ENCODE measurements at regions not wholly inside any gene's neighbourhood (a gene's known extent, or its start where the extent isn't known, plus 50 kb on each side); places are given as distances from the start of the nearest gene placed in this dataset.

DNA sequence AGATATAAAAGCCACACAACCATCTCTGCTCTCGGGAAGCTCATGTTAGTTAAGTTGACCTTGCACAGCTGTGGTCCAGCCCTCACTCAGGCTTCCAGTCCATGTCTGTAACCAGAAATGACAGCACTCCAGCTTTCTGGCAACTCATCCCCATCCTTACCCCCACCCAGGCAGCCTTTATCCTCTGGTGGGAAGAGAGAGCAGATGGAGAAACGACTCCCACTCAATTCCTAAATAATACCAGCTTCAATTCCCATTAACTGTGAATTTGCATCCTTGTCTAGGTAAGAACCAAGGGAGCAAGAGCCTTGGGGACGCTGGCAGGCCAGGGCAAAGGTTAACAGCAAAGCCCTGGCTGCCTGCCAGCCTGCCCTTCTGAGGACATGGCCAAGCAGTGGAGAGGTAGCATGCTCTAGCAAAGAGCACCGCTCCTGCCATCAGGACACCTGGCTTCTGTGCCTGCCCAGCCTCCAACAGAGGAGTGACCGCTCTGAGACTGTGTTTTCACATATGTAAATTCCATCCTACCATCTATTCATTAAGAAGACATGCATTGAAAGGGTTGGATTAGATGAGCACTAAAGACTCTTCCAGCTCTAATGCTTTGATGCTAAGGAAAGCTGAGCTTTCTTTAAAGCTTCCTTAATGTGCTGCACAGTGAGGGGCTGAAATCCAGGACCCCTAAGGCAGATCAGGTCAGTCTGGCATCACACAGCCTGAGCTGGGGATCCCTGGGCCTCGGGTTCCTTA lies 236.1 kb downstream of the GRIN2B start:
- no peak for DNase-seq

- peak; percentile 22 for DNase-seq
These were observed 236.8 kb downstream of the GRIN2B start for GRCh38 chr12:13744561-13744960.

GRCh38 chr12:13740149-13740545 lies 241.3 kb downstream of the GRIN2B start:
- DNase-seq: no peak

GRCh38 chr12:13735734-13736133 lies 245.7 kb downstream of the GRIN2B start:
- no peak for DNase-seq

GRCh38 chr12:13734584-13735152 lies 246.7 kb downstream of the GRIN2B start:
- no peak for DNase-seq

- DNase-seq: no peak
These were observed 253.7 kb downstream of the GRIN2B start for GRCh38 chr12:13727707-13728195.

DNA sequence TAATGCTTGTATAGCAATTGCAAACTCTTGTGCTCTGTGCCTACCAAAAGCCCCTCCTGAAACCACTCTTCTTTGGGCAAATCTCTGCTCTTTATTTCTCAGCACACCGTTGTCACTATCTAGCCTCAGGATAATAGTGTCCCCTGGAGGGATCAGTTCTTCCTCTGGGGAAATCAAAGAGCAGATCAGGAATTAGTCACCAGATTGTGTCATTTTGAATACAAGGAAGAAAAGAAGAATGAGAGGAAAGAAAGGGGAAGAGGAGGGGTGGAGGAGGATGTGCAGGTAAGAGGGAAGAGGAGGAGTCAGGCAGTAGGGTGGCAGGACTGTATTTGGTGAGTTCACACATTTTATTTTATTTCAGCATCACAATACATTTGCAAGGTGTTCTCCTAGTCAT lies 256.4 kb downstream of the GRIN2B start:
- DNase-seq: no peak

DNA sequence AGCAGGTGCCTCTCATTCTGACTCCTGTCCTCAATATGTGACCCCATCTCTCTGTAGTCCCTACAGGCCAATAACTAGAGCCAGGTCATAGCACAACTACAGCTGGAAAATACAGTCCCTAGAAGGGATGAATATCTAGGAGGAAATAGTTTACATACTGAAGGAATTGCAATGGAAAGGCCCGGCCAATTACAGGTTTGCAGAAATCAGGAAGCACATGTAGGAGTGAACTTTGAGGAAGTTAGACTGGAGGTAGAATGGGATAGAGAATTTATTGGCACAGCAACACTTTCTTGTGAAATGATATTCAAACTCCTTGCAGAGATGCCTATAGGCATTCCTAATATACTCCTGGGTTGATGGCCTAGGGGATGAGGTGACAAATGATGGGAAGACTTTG lies 257.3 kb downstream of the GRIN2B start:
- no peak for DNase-seq

DNA sequence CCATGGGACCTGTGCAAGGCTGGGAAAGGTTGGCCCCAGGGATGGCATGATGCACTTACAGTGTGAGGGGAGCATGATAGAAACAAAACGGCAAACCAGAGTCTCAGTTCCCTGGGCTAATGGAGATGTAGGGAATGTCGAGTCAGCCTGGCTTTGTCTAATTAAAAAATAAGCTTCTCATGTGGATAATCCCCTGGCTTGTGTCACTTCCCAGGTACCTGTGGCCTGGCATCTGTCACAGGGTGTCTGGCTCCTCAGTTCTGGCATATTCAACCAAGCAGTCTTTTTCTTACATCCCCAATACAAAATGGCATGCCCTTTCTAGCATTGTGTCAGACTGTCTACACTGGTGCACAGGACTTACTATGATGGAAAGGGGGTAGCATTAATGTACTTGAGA lies 261.4 kb downstream of the GRIN2B start:
- no peak for DNase-seq

DNA sequence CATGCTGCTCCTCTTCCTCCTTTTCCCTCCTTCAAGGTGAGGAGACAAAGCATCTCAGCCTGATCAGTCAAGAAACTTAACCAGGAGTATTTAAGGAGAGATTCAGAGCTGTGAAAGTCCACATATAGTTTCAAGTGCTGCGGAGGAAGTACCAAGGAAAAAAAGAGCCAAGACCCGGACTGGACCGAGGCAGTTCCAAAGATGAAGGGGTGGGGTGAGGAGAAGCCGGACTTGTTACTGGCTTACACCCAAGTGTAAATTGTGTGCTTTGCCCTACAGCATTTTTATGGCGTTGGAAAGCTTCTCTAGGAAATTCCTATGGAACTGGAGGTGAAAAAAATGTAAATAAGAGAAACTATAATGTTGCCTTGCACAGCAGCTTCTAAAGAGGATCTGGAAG lies 263.1 kb downstream of the GRIN2B start:
- no peak for DNase-seq

DNA sequence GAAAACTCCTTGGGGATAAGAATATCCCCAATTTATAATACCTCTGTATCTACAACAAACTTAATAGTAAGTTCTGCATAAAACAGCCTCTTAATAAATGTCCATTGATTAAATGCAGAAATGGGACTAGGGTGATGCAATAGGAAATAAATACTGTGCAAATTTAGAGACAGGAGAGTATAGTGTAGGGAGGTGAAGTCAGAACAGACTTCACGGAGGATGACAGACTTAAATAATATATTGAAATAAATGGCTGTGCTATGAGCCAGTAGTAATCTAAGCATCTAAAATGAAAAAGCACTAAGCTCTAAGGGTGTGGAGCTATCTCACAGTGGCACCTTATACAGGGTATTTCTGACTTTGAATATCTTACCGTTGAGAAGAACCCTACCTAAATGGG lies 265.3 kb downstream of the GRIN2B start:
- no peak for DNase-seq

DNA sequence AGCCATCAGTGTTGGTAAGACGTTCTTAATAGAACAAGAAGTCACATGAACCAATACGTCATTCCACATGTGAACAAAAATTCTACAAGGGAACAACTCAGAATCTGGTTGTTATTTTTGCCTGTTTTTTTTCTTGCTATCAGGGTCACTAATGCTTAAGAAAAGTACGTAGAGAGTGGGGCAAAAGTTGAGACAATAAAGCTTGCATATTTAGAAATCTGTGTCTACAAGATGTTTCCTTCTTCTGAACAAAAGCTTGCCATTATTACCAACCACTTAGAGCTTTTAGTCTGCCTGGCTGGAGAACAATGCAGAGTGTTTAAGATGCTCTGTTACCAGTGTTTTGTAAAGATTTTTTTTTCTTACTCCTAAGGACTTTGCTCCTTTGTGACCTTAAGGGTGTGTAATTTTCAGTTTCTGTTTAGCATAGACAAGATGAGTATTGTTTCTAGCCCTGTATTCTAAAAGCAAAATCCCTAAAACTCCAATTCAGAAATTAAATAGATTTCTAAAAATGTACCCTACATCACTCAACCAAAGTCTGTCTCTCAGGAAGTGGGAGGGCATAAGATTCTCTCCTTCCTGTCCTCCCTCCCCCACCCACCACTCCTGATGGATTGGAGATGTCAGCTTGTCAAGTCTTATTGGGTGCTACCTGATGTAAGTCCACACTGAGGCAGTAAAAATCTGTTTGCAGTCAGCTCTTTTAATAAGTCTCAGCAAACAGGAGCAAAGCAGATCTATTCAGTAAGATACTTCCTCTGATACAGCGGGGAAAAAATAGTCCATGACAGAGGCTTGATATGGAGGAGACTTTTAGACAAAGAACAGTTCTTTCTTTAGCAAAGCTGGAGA lies 267.6 kb downstream of the GRIN2B start:
- no peak for DNase-seq

DNA sequence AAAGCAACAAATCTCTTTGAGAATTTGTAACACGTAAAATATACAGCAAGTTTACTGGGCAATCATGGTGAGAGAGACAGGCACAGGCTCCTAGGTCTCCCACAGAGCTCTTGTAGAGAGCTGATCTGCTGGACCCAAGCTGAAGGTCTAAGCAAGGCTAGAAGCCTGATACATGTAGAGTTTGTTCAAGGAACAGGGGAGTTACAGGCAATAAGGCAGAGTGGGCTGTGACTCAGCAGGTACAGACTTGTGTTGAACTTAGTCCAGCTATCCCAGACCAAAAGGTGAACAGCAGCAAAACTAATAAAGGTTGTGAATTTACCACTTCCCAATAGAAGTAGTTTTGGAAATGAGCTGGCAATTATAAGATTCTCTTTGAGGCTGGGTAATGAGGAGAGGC lies 273.6 kb downstream of the GRIN2B start:
- no peak for DNase-seq

- no peak for DNase-seq
These were observed 279.0 kb downstream of the GRIN2B start for GRCh38 chr12:13702381-13702780.

DNA sequence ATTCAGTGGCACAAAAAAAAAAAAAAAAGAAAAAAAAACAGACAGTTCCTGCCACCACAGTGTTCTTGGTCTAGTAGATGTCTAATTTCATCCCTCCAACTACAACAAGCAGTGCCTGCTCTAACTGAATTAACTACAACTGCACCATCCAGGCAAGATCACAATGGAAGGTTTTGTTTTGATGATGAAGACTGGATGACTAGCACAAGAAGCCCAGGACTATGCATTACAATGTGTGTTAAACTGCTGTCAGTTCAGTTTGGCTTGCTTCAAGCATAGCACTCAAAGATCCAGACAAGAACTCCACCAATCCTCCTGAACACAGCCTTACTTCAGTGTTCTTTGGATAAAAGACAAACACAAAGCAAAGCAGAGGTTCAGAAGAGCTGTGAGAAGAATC lies 279.9 kb downstream of the GRIN2B start:
- no peak for DNase-seq

GRCh38 chr12:13697973-13698372 lies 283.4 kb downstream of the GRIN2B start:
- DNase-seq: no peak

DNA sequence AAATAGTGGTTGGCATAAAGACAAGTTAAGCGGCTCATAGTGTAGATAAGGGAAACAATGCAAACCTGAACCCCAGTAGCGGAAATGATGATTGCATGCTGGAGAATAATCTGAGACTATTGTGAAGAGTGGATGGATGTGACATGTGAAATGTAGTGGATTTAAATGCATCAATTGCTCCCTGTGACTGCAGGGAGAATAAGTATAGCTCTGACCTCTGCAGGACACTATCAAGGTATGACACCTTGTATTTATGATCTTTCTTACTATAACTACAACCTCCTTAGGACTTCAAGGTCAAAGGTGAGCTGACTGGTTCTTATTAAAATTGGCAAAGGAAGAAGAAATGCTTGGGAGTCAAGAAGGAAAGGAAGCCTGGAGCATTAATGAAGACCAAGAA lies 285.6 kb downstream of the GRIN2B start:
- DNase-seq: no peak

- DNase-seq: no peak
These were observed 289.1 kb downstream of the GRIN2B start for GRCh38 chr12:13692332-13692731.

DNA sequence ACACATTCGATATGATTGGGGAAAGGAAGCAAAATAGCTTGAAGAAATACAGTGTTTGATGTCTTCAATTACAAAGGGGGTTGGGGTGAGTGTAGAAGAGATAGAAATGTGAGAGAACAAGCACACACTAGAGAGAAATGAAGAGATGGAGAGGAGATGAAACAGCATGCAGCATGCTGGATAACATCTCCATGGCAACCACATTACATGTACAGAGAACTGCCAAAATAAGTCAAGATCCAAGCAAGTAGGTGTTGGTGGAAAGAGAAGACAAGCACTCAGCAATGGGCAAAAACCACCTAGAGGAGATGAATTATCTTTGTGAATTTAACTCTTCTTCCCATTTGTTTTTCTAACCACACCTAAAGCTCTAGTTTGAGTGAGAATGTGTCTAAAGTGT lies 289.8 kb downstream of the GRIN2B start:
- no peak for DNase-seq

DNA sequence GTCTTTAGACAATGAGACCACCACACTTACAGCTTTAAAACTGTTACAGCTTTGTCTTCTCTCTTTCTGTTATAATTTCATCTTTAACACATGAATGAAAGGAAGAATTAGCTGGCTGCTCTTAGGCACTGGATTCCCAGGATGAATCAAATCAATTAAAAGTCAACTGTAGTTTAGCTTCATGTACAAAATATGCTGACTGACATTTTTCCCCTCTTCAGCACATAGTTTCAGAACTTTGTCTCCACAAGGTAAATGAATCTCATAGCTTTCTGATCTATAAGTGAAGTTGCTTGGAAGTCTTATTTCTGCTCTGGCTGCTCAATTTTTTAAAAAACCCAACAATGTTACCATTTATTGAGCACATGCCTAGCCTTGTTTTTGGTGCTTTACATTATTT lies 293.8 kb downstream of the GRIN2B start:
- DNase-seq: no peak

DNA sequence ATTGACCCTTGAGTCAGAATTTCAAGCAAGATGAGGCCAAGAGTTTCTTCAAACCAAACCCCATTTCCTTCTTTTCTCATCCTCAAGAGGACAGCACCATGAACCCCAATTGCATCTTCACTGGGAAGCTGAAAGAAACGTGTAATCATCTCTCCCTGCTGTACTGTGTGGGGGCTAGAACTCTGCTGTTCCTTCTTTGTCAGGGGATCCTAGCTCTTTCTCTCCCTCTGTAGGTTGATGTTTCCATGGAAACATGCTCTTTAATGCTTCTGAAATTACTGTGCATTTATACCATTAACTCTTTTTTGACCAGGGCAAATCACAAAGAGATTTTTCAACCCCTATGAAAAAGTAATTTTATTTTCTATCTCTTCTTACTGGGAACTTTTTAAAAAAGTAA lies 295.1 kb downstream of the GRIN2B start:
- no peak for DNase-seq

DNA sequence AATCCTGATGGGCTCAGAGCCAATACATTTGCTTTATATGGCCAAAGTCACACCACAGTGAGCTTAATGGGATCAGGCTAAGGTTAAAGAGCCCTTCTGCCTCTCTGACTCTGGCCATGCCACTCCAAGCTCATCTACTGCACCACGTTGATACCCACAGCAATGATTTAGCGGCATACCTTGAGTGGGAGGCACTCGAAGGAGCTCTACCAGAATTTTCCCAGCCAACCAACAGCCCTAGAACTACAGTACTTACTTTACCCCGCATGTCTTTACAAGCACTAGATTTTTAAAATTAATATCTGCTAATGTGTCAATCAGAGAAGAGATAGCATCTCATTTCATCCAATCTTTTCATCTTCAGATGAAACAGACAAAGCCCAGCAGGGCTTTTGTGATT lies 300.5 kb downstream of the GRIN2B start:
- no peak for DNase-seq

- no peak for DNase-seq
These were observed 304.5 kb downstream of the GRIN2B start for GRCh38 chr12:13676880-13677279.
